Fibroblast of the aortic adventitia (primary cell): ENCODE measurements at regions not wholly inside any gene's neighbourhood (a gene's known extent, or its start where the extent isn't known, plus 50 kb on each side); places are given as distances from the start of the nearest gene placed in this dataset.

ENCODE experiments used
- DNase-seq: peaks from one replicate; pipeline ENCODE4 v3.0.0-alpha.2; 2010; ENCODE audit warnings: low read depth
- H3K4me3 ChIP-seq: 2 replicates; pipeline ENCODE4 v1.5.1; 2011; ENCODE audit warnings: low read depth, mild to moderate bottlenecking, control low read depth, low read length, moderate library complexity
- CTCF ChIP-seq: IDR thresholded peaks from 2 replicates; pipeline ENCODE4 v1.5.1; 2011; ENCODE audit warnings: mild to moderate bottlenecking, low read length, control low read depth, inconsistent platforms; ENCODE audit not compliant: insufficient read depth

GRCh38 chr3:56971816-56972215 is 88.6 kb upstream of the SPATA12 start:
- no peak overlapping the region for H3K4me3 ChIP-seq
- no peak for TF ChIP-seq CTCF
- no peak for DNase-seq

GRCh38 chr3:56971261-56971660 is 89.2 kb upstream of the SPATA12 start:
- no peak for TF ChIP-seq CTCF
- no peak overlapping the region for H3K4me3 ChIP-seq
- no peak for DNase-seq

- no peak overlapping the region for H3K4me3 ChIP-seq
- DNase-seq: peak; percentile 48
- no peak for TF ChIP-seq CTCF
Measured at GRCh38 chr3:56970461-56970879, 90.0 kb upstream of the SPATA12 start.

GRCh38 chr3:56969851-56970250 is 90.6 kb upstream of the SPATA12 start:
- peak; percentile 14 for DNase-seq
- no peak for TF ChIP-seq CTCF
- no peak overlapping the region for H3K4me3 ChIP-seq

GRCh38 chr3:56966509-56966908 is 94.0 kb upstream of the SPATA12 start:
- H3K4me3 ChIP-seq: no peak overlapping the region
- no peak for TF ChIP-seq CTCF
- DNase-seq: no peak

- no peak for TF ChIP-seq CTCF
- DNase-seq: no peak
Measured at GRCh38 chr3:56966104-56966503, 94.4 kb upstream of the SPATA12 start.

GRCh38 chr3:56962922-56963321 is 97.5 kb upstream of the SPATA12 start:
- H3K4me3 ChIP-seq: no peak overlapping the region
- no peak for TF ChIP-seq CTCF
- DNase-seq: no peak

More at GRCh38 chr3:56966104-56966503, 94.4 kb upstream of the SPATA12 start:
- no peak overlapping the region for H3K4me3 ChIP-seq
